GM21576 (cell line): ENCODE measurements at regions not wholly inside any gene's neighbourhood (a gene's known extent, or its start where the extent isn't known, plus 50 kb on each side); places are given as distances from the start of the nearest gene placed in this dataset.
"Not testable (repeated sequence)": the region's sequence is repeated elsewhere in the genome, so short reads cannot be mapped to it uniquely, and the experiment has no call there.

Experiments
- ATAC-seq: cut with Tn5 transposase; IDR thresholded peaks from one replicate; pipeline ENCODE4 v1.9.1; 2021; ENCODE audit warnings: mild to moderate bottlenecking, moderate library complexity; ENCODE audit not compliant: unreplicated experiment

- no peak for ATAC-seq
These were observed 588.3 kb downstream of the SLC16A7 start for GRCh38 chr12:60184096-60184495.

- no peak for ATAC-seq
These were observed 589.2 kb downstream of the SLC16A7 start for GRCh38 chr12:60185060-60185459.

- no peak for ATAC-seq
These were observed 595.4 kb downstream of the SLC16A7 start for GRCh38 chr12:60191271-60191670.

GRCh38 chr12:60191676-60192359 lies 596.0 kb downstream of the SLC16A7 start:
- no peak for ATAC-seq

- ATAC-seq, result no peak
These were observed 598.8 kb downstream of the SLC16A7 start for GRCh38 chr12:60194678-60195077.

GRCh38 chr12:60195483-60195882 lies 599.7 kb downstream of the SLC16A7 start:
- no peak for ATAC-seq

- no peak for ATAC-seq
These were observed 600.5 kb downstream of the SLC16A7 start for GRCh38 chr12:60196366-60196765.

GRCh38 chr12:60197589-60197988 lies 601.8 kb downstream of the SLC16A7 start:
- ATAC-seq, result no peak

GRCh38 chr12:60201891-60202290 lies 606.1 kb downstream of the SLC16A7 start:
- ATAC-seq, result no peak

- no peak for ATAC-seq
These were observed 609.7 kb downstream of the SLC16A7 start for GRCh38 chr12:60205500-60205899.

GRCh38 chr12:60209521-60209920 lies 613.7 kb downstream of the SLC16A7 start:
- ATAC-seq, result no peak

GRCh38 chr12:60209933-60210332 lies 614.1 kb downstream of the SLC16A7 start:
- ATAC-seq, result no peak

- no peak for ATAC-seq
These were observed 614.9 kb downstream of the SLC16A7 start for GRCh38 chr12:60210756-60211155.

GRCh38 chr12:60211244-60211643 lies 615.4 kb downstream of the SLC16A7 start:
- no peak for ATAC-seq

GRCh38 chr12:60212159-60213000 lies 616.6 kb downstream of the SLC16A7 start:
- no peak for ATAC-seq

- not testable (repeated sequence) for ATAC-seq
These were observed 617.4 kb downstream of the SLC16A7 start for GRCh38 chr12:60213272-60213671.

GRCh38 chr12:60216226-60216625 lies 620.4 kb downstream of the SLC16A7 start:
- ATAC-seq, result no peak

- ATAC-seq, result no peak
These were observed 627.4 kb downstream of the SLC16A7 start for GRCh38 chr12:60223242-60223641.

- no peak for ATAC-seq
These were observed 629.6 kb downstream of the SLC16A7 start for GRCh38 chr12:60225216-60226000.

GRCh38 chr12:60227916-60228315 lies 632.1 kb downstream of the SLC16A7 start:
- ATAC-seq, result no peak

- no peak for ATAC-seq
These were observed 634.2 kb downstream of the SLC16A7 start for GRCh38 chr12:60230056-60230455.
